Spleen (tissue), 7 donors: ENCODE measurements at regions not wholly inside any gene's neighbourhood (a gene's known extent, or its start where the extent isn't known, plus 50 kb on each side); places are given as distances from the start of the nearest gene placed in this dataset.

Experiments used
- POLR2A ChIP-seq, 3 donors: fragments of 450-650 bp; IDR thresholded peaks; one replicate each; pipeline ENCODE4 v1.5.1; 2017; ENCODE audit warnings: antibody characterized with exemption in 3 of 3, mild to moderate bottlenecking in 1 of 3
- TF ChIP-seq, protein P1 (sequence below), 11 experiments: fragments of 200-600 bp in 7 of 11; fragments of 450-650 bp in 4 of 11; sonication (generic) in 4 of 11; IDR thresholded peaks in 8 of 11; conservative IDR thresholded peaks in 3 of 11; 1 replicate in 7 of 11; 2 replicates in 4 of 11; pipeline versions ENCODE4 v1.4.0 to v1.8.0; 2016 to 2021; ENCODE audit warnings: antibody characterized with exemption in 11 of 11, inconsistent platforms in 4 of 11, mild to moderate bottlenecking in 1 of 11
- donor health status: DM: no; HTN: no; CAD: no; lungs with moderate emphysema.
- donor health status: DM: no; HTN: no; CAD: no.
- donor health status: DM: no; HTN: no; CAD: no.

GRCh38 chr10:10118131-10118530, 899.5 kb upstream of the CELF2 start:
- TF ChIP-seq, protein P1, sequence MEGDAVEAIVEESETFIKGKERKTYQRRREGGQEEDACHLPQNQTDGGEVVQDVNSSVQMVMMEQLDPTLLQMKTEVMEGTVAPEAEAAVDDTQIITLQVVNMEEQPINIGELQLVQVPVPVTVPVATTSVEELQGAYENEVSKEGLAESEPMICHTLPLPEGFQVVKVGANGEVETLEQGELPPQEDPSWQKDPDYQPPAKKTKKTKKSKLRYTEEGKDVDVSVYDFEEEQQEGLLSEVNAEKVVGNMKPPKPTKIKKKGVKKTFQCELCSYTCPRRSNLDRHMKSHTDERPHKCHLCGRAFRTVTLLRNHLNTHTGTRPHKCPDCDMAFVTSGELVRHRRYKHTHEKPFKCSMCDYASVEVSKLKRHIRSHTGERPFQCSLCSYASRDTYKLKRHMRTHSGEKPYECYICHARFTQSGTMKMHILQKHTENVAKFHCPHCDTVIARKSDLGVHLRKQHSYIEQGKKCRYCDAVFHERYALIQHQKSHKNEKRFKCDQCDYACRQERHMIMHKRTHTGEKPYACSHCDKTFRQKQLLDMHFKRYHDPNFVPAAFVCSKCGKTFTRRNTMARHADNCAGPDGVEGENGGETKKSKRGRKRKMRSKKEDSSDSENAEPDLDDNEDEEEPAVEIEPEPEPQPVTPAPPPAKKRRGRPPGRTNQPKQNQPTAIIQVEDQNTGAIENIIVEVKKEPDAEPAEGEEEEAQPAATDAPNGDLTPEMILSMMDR (IDR thresholded peaks at IDR 0.05 in 8 of 11, conservative IDR thresholded peaks at IDR 0.05 in 3 of 11) = no peak
- no peak for TF ChIP-seq POLR2A (IDR thresholded peaks at IDR 0.05)
